ENCODE measurements at regions not wholly inside any gene's neighbourhood (a gene's known extent, or its start where the extent isn't known, plus 50 kb on each side); places are given as distances from the start of the nearest gene placed in this dataset.
"Not testable (repeated sequence)": the region's sequence is repeated elsewhere in the genome, so short reads cannot be mapped to it uniquely, and the experiment has no call there.

DNA sequence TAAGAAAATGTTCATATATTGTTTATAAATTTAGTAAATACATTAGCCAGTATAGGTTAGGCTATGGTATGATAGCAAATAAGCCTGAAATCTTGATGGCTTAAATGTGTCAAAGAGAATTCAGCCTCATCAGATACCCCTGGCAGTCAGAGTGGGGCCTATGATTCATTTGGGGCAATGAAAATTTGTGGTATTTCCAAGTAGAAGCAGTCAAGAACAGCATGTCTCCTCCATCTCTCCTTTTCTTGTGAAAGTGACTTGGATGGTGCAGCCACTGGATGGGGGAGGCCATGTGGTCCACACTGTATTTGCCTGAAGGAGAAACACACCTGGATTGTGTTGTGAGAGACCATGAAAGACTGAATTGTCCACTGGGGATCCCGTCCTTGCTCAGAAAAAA, 82.7 kb downstream of the DLEU7 start:
- no peak for DNase-seq
- intact Hi-C loops (cut with DNase I): no loop called here

DNA sequence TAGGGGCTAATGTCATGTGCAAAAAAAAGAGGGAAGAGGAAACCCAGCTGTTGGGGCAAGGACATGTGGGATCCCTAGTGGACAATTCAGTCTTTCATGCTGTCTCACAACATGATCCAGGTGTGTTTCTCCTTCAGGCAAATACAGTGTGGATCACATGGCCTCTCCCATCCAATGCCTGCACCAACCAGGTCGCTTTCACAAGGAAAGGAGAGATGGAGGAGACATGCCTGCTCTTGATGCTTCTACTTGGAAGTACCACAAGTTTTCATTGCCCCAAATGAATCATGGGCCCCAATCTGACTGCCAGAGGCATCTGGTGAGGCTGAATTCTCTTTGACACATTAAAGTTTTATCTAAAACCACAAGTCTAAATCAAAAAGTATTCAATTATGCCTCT, 82.1 kb downstream of the DLEU7 start:
- no peak for DNase-seq
- intact Hi-C loops (cut with DNase I): no loop called here

DNA sequence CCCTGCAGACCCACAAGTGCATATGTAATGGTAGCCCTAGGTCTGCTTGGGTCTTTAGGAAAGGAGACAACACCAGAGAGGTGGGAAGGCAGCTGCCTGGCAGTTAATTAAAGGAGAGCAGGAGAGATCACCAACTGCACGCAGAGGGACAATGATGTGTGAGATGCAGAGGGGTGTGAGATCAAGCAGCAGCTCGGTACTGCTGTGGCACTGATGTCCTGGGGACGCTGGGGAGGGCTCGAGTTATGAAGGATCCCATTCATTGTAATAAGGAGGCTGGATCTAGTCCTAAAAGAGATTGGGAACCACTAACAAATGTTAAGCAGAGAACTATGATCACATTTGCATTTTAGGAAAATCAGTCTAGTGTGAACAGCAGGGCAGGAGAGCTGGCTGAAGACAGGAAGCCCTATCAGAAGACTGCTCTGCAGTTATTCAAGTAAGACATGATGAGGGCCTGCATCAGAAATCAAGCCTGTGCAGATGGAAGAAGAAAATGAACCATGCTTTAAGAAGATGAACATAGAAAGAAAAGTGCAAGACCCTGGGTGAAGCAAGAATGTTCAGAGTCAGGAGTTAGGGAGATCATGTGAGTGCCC, 80.4 kb downstream of the DLEU7 start:
- DNase-seq: peak in 28 of 42 donors; percentile 5 to 68 (median 32)
- intact Hi-C loops (cut with DNase I): no loop called here

DNA sequence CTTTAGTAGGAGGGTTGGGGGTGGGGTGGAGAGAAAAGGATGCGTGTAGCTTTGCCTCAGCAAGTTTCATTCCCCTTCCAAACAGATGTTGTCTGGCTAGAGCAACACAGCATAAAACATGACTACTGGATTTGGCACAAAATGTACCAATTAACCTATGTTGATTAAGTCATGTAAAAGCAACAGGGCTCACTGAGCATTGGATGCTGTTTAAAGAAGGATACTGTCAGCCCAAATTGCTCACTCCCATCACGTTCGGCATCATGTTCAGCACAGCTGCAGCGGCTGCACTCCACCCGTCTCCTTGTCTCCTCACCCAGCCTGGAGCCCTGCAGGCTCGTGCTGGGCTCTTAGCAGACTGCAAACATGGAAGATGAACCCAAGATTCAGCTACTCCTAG, 77.5 kb downstream of the DLEU7 start:
- peak in 40 of 42 donors; percentile 13 to 74 (median 36) for DNase-seq
- intact Hi-C loops (cut with DNase I): no loop called here

DNA sequence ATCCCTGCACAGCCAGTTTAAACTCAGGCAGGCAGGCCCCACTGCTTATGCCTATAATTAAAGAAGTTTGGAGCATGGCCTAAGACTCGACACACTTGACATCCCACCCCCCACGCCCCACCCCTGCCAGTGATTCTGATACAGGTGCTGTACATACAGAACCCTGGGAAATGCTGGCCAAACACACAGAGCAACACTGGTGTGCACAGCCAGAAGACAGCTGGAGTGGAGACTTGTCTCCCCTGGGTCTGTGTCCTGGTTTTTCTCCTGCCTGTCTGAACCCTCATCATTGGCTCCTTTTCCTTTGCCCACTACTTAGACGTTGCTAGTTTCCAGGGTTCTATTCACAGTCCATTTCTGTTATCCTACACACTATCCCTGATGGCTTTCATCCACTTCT, 76.8 kb downstream of the DLEU7 start:
- intact Hi-C loops (cut with DNase I): no loop called here
- no peak for DNase-seq

DNA sequence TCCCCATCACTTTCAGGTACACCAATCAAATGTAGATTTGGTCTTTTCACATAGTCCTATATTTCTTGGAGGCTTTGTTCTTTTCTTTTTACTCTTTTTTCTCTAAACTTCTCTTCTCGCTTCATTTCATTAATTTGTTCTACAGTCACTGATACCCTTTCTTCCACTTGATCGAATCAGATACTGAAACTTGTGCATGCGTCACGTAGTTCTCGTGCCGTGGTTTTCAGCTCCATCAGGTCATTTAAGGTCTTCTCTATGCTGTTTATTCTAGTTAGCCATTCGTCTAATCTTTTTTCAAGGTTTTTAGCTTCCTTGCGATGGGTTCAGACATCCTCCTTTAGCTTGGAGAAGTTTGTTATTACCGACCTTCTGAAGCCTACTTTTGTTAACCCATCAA, 70.6 kb downstream of the DLEU7 start:
- intact Hi-C loops (cut with DNase I); DNase-seq: not testable (repeated sequence)

Data from head of caudate nucleus (tissue), 42 donors.